ENCODE measurements at regions not wholly inside any gene's neighbourhood (a gene's known extent, or its start where the extent isn't known, plus 50 kb on each side); places are given as distances from the start of the nearest gene placed in this dataset.

DNA sequence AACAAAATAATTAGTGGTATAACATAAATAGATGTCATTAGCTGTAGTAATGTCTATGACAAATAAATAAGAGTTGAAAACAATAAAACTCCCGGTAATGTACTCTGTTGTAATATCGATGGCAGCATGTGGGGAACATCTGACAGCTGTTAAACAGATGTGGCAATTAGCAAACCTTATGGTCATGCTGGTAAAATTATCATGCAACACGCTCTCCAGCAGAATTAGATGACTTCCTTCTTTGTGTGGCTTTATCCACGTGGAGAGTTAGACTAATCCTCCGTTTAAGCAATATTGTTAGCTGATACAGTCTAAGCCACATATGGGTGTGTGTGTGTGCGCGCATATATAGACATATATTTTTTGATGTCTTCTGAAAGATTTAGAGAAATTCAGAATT lies 77.7 kb upstream of the ZFP64 start:
- H3K27me3 Mint-ChIP-seq (ENCODE audit: low read depth), result no peaks in the 10 kb centered on the region
- H3K36me3 Mint-ChIP-seq, result no peaks in the 10 kb centered on the region
- POLR2A ChIA-PET, result no interaction called here
- ATAC-seq, result no peak
- no peaks in the 10 kb centered on the region for H3K9me3 Mint-ChIP-seq
- TF ChIP-seq ZNF121 (CRISPR knock-in tag; IDR thresholded peaks at IDR 0.05), result no peak
- TF ChIP-seq EMX1 (CRISPR knock-in tag; IDR thresholded peaks at IDR 0.05), result no peak
- TF ChIP-seq, protein P1, sequence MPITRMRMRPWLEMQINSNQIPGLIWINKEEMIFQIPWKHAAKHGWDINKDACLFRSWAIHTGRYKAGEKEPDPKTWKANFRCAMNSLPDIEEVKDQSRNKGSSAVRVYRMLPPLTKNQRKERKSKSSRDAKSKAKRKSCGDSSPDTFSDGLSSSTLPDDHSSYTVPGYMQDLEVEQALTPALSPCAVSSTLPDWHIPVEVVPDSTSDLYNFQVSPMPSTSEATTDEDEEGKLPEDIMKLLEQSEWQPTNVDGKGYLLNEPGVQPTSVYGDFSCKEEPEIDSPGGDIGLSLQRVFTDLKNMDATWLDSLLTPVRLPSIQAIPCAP (CRISPR knock-in tag; IDR thresholded peaks at IDR 0.05), result no peak
- no peak for TF ChIP-seq IRF2 (CRISPR knock-in tag; IDR thresholded peaks at IDR 0.05; ENCODE audit: borderline replicate concordance, low read depth)
- TF ChIP-seq RELA (CRISPR knock-in tag; IDR thresholded peaks at IDR 0.05; ENCODE audit: borderline replicate concordance), result no peak
- TF ChIP-seq, protein P2, sequence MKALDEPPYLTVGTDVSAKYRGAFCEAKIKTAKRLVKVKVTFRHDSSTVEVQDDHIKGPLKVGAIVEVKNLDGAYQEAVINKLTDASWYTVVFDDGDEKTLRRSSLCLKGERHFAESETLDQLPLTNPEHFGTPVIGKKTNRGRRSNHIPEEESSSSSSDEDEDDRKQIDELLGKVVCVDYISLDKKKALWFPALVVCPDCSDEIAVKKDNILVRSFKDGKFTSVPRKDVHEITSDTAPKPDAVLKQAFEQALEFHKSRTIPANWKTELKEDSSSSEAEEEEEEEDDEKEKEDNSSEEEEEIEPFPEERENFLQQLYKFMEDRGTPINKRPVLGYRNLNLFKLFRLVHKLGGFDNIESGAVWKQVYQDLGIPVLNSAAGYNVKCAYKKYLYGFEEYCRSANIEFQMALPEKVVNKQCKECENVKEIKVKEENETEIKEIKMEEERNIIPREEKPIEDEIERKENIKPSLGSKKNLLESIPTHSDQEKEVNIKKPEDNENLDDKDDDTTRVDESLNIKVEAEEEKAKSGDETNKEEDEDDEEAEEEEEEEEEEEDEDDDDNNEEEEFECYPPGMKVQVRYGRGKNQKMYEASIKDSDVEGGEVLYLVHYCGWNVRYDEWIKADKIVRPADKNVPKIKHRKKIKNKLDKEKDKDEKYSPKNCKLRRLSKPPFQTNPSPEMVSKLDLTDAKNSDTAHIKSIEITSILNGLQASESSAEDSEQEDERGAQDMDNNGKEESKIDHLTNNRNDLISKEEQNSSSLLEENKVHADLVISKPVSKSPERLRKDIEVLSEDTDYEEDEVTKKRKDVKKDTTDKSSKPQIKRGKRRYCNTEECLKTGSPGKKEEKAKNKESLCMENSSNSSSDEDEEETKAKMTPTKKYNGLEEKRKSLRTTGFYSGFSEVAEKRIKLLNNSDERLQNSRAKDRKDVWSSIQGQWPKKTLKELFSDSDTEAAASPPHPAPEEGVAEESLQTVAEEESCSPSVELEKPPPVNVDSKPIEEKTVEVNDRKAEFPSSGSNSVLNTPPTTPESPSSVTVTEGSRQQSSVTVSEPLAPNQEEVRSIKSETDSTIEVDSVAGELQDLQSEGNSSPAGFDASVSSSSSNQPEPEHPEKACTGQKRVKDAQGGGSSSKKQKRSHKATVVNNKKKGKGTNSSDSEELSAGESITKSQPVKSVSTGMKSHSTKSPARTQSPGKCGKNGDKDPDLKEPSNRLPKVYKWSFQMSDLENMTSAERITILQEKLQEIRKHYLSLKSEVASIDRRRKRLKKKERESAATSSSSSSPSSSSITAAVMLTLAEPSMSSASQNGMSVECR (CRISPR knock-in tag; IDR thresholded peaks at IDR 0.05; ENCODE audit: borderline replicate concordance), result no peak
- TF ChIP-seq, protein P3, sequence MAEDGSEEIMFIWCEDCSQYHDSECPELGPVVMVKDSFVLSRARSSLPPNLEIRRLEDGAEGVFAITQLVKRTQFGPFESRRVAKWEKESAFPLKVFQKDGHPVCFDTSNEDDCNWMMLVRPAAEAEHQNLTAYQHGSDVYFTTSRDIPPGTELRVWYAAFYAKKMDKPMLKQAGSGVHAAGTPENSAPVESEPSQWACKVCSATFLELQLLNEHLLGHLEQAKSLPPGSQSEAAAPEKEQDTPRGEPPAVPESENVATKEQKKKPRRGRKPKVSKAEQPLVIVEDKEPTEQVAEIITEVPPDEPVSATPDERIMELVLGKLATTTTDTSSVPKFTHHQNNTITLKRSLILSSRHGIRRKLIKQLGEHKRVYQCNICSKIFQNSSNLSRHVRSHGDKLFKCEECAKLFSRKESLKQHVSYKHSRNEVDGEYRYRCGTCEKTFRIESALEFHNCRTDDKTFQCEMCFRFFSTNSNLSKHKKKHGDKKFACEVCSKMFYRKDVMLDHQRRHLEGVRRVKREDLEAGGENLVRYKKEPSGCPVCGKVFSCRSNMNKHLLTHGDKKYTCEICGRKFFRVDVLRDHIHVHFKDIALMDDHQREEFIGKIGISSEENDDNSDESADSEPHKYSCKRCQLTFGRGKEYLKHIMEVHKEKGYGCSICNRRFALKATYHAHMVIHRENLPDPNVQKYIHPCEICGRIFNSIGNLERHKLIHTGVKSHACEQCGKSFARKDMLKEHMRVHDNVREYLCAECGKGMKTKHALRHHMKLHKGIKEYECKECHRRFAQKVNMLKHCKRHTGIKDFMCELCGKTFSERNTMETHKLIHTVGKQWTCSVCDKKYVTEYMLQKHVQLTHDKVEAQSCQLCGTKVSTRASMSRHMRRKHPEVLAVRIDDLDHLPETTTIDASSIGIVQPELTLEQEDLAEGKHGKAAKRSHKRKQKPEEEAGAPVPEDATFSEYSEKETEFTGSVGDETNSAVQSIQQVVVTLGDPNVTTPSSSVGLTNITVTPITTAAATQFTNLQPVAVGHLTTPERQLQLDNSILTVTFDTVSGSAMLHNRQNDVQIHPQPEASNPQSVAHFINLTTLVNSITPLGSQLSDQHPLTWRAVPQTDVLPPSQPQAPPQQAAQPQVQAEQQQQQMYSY (CRISPR knock-in tag; IDR thresholded peaks at IDR 0.05), result no peak
- no peak for TF ChIP-seq TCF7 (CRISPR knock-in tag; IDR thresholded peaks at IDR 0.05; ENCODE audit: low read depth)
- TF ChIP-seq, protein P4, sequence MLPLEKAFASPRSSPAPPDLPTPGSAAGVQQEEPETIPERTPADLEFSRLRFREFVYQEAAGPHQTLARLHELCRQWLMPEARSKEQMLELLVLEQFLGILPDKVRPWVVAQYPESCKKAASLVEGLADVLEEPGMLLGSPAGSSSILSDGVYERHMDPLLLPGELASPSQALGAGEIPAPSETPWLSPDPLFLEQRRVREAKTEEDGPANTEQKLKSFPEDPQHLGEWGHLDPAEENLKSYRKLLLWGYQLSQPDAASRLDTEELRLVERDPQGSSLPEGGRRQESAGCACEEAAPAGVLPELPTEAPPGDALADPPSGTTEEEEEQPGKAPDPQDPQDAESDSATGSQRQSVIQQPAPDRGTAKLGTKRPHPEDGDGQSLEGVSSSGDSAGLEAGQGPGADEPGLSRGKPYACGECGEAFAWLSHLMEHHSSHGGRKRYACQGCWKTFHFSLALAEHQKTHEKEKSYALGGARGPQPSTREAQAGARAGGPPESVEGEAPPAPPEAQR (CRISPR knock-in tag; IDR thresholded peaks at IDR 0.05), result no peak
- no peak for TF ChIP-seq CREM (CRISPR knock-in tag; IDR thresholded peaks at IDR 0.05)
- no peak for TF ChIP-seq ETV6 (CRISPR knock-in tag; IDR thresholded peaks at IDR 0.05)
- TF ChIP-seq ZNF416 (CRISPR knock-in tag; IDR thresholded peaks at IDR 0.05), result no peak
- H3K27ac Mint-ChIP-seq, result no peak overlapping the region
- DNase-seq (ENCODE audit: low spot score), result no peak
- no peaks in the 10 kb centered on the region for H3K4me1 Mint-ChIP-seq
- no peak overlapping the region for H3K4me3 Mint-ChIP-seq
- CTCF ChIA-PET, result no interaction called here

DNA sequence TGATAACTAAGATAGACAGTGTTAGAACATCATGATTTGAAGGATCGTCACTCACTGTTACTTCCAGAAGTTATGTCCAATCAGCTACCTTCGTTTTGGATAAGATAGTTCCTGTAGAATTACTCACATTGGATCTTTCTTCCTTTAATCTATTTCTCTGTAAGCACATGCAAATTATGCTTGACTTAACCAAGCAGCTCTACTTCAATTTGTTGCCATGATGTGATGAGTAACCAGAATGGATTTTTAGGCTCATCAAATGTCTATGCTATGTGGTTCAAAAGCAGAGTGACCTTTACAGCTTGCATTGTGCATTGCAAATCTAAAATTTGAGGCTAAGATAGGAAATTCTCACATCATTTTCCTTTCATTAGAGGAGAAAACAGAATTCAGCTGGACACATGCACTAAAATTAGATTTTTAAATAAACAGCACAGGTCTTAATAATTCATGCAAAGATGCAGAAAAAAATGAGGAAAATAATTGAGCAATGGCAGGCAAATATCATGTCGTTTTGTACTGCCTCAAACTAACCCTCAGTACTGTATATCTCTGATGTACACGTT lies 76.7 kb upstream of the ZFP64 start:
- CTCF ChIA-PET, result interaction anchor here (0.7 kb wide), 1 partner anchor 940 kb away, joined by 4 read pairs; no protein-coding TSS in a partner anchor
- DNase-seq (ENCODE audit: low spot score) (no peak), ATAC-seq (no peak)
- TF ChIP-seq, protein P5, sequence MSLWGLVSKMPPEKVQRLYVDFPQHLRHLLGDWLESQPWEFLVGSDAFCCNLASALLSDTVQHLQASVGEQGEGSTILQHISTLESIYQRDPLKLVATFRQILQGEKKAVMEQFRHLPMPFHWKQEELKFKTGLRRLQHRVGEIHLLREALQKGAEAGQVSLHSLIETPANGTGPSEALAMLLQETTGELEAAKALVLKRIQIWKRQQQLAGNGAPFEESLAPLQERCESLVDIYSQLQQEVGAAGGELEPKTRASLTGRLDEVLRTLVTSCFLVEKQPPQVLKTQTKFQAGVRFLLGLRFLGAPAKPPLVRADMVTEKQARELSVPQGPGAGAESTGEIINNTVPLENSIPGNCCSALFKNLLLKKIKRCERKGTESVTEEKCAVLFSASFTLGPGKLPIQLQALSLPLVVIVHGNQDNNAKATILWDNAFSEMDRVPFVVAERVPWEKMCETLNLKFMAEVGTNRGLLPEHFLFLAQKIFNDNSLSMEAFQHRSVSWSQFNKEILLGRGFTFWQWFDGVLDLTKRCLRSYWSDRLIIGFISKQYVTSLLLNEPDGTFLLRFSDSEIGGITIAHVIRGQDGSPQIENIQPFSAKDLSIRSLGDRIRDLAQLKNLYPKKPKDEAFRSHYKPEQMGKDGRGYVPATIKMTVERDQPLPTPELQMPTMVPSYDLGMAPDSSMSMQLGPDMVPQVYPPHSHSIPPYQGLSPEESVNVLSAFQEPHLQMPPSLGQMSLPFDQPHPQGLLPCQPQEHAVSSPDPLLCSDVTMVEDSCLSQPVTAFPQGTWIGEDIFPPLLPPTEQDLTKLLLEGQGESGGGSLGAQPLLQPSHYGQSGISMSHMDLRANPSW (CRISPR knock-in tag; conservative IDR thresholded peaks at IDR 0.05; ENCODE audit: low read depth), result no peak
- TF ChIP-seq, protein P6, sequence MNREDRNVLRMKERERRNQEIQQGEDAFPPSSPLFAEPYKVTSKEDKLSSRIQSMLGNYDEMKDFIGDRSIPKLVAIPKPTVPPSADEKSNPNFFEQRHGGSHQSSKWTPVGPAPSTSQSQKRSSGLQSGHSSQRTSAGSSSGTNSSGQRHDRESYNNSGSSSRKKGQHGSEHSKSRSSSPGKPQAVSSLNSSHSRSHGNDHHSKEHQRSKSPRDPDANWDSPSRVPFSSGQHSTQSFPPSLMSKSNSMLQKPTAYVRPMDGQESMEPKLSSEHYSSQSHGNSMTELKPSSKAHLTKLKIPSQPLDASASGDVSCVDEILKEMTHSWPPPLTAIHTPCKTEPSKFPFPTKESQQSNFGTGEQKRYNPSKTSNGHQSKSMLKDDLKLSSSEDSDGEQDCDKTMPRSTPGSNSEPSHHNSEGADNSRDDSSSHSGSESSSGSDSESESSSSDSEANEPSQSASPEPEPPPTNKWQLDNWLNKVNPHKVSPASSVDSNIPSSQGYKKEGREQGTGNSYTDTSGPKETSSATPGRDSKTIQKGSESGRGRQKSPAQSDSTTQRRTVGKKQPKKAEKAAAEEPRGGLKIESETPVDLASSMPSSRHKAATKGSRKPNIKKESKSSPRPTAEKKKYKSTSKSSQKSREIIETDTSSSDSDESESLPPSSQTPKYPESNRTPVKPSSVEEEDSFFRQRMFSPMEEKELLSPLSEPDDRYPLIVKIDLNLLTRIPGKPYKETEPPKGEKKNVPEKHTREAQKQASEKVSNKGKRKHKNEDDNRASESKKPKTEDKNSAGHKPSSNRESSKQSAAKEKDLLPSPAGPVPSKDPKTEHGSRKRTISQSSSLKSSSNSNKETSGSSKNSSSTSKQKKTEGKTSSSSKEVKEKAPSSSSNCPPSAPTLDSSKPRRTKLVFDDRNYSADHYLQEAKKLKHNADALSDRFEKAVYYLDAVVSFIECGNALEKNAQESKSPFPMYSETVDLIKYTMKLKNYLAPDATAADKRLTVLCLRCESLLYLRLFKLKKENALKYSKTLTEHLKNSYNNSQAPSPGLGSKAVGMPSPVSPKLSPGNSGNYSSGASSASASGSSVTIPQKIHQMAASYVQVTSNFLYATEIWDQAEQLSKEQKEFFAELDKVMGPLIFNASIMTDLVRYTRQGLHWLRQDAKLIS (CRISPR knock-in tag; IDR thresholded peaks at IDR 0.05; ENCODE audit: borderline replicate concordance), result no peak
- no peak for TF ChIP-seq GTF2I (CRISPR knock-in tag; conservative IDR thresholded peaks at IDR 0.05)
- TF ChIP-seq, protein P1 (CRISPR knock-in tag; IDR thresholded peaks at IDR 0.05), result no peak
- TF ChIP-seq NR1H2 (CRISPR knock-in tag; IDR thresholded peaks at IDR 0.05), result no peak

More for the DNA sequence above, 76.7 kb upstream of the ZFP64 start:
- POLR2A ChIA-PET, result no interaction called here
- Mint-ChIP-seq H3K27me3 (ENCODE audit: low read depth) (no peaks in the 10 kb centered on the region), H3K4me1 (no peaks in the 10 kb centered on the region), H3K27ac (no peak overlapping the region), H3K9me3 (no peaks in the 10 kb centered on the region), H3K4me3 (no peak overlapping the region), H3K36me3 (no peaks in the 10 kb centered on the region)

All from WTC11 (cell line).